Muscle of back (tissue), 3 donors: ENCODE measurements at regions not wholly inside any gene's neighbourhood (a gene's known extent, or its start where the extent isn't known, plus 50 kb on each side); places are given as distances from the start of the nearest gene placed in this dataset.

ENCODE experiments used
- DNase-seq, 3 donors: peaks; one replicate each; pipeline versions ENCODE4 v3.0.0 to v3.0.0-alpha.2; 2013

DNA sequence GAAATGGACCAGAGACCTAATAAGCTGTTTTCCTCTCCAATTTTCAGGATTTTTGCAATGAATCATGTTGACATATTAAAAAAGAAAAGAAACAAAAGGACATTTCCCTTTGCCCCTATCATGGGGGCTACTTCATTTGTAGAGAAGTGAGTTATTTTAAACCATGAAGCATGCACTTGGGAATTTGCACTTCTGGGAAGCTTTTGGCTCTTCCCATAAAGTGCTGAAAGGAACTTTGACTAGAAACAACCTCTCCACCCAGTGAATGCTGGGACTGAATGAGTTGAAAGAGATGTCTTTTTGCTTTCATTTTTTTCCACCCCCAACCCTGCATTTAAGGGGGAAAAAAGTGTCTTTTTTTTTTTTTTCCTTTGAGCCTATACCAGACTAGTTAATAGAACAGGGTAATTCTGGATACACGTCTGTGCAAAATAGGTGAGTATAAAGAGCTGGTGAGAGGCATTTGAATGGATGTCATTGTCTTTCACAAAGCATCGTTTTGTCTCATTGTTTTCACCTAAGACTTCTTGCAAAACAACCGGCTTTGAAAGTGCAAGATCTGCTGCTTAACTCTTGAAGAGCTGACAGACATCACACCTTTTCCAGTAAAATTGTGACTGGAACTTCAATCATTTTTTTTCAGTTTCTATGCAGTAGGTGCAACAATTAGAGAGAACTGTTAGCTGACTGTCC lies 138.7 kb upstream of the BACH2 start:
- no peak for DNase-seq

DNA sequence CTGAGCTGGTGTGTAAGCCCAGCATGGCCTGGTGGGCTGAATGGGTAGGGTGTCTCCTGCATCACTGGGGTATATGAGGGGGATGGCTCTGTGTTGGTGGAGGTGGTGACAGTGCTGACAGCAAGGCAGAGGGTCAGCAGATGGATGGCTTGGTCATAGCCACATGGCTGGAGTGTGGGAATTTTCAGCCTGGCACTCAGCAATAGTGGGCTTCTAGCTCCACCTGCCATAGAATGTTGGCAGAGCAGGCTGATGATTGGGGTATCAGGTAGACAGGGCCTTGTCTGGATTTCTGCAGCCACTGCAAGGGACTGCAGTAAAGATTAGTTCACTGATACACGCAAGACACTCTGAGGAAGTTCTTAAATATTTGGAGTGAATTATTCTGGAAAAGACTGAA lies 137.5 kb upstream of the BACH2 start:
- DNase-seq: no peak

DNA sequence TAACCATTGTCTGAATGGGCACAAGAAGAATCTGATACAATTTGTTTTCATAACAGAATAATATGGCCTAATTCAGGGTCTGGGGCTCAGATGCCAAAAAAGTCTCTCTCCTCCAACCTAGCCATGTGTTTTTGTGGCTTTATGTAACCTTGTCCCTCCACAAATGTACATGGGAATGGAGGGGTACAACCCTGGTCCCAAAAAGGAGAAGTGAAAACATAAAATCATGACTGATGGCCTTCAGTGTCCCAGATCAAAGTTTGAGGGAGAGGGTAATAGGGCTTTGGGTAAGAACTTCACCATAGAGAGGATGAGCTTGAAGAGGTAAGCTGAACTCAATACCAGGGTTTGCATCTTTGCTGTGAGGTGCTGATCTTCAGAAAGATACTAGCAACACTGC lies 136.3 kb upstream of the BACH2 start:
- no peak for DNase-seq

DNA sequence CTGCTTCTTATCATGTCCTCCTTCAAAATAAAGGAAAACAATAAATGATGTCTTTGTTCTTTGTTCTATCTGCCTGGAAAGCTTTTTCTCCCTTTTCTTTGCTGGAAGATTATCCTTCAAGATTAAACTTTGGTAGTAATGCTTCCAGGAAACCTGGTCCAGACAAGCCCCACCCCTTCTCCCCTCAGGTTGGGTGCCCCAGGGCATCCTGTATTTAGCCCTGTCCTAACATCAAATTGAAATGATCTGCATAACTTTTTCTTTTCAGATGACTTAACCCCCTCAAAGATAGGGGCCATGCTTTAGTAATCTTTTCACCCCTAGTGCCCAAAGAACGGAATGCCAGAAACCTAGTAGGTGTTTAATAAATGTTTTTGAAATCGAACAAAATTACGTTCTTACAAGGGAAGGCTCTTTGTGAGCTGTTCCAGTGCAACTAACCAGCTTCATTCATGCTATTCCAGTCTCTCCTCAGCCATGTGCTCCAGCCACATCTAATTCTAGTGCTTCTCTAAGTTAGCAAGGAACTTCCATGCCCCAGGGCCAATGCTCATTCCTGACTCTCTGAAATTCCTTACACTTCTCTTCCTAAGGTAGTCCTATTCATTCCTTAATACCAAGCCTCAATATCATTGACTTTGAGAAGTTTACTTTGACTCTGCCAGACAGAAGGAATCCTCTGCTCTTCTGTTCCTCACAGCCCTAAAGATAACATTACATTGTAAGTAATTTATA lies 135.6 kb upstream of the BACH2 start:
- DNase-seq: no peak

DNA sequence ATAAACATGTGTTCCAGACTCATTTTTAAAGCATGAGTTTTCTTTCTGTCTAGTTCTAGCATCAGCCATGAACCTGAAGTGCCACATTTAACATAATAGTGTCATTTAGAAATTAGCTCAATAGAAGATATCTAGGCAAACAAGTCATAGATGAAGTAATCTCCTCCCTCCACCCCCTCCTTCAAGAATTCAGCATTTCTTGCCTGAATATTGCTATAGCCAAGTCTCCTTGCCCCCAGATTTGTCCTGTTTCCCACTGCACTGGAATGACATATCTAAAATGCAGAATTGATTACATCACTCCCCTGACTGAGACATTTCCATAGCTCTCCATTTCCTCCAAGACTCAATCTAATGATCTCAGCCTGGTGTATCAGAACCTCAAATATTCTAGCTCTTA lies 134.9 kb upstream of the BACH2 start:
- DNase-seq: no peak

DNA sequence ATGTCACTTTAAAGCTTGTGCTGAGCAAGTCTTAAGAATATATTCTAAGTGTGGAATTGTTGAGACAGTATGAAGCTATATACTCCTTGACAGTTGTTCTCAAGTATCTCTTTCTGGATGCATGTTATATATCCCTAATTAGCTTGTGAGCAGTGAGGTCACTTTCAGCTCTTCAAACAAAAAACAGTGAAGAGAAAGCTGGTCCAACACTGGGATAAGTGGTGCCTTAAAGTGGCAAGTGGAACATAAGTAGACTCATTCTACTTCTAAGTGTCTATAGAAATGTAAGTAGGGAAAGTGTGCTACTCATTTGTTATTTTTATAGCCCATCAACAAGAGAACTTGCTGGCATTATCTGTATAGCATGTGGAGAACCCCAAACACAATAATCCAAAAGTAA lies 133.1 kb upstream of the BACH2 start:
- no peak for DNase-seq

DNA sequence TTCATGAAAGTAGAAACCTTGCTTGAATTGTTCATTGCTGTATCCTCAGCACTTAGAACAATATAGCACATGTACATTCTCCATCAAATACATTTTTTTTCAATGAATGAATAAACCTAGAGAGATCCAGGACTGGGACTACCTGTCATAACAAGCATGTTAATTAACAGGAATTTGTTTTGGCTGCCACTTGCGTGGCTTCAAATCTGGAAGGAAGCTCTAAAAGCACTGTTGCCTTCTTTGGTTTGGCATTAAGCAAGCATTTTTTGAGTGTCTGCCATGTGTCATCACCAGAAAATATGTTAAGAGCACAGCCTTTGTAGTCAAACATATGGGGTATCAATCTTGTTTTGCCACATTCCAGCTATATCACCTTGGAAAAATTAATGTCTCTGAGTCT lies 131.9 kb upstream of the BACH2 start:
- DNase-seq: no peak

DNA sequence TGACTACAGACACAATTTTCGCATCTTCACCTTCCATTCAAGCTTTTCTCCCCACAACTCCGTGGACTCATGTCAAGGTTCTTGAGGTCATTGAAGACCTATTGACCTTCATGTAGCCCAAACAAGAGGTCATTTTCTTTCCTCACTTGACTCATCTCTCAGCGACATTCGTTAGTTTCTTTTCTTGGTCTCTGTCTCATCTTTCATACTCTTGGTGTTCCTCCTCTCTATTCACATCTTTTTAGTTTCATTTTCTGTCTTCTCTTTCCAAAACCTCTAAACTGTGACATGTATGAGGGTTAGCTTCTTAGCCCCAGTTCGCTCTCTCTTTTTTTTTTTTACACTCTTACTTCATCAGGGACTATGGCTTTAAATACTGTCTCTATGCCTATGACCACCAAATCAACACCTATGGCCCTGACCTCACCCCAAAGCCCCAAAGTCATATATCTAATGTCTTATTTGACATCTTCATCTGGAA lies 128.6 kb upstream of the BACH2 start:
- no peak for DNase-seq

DNA sequence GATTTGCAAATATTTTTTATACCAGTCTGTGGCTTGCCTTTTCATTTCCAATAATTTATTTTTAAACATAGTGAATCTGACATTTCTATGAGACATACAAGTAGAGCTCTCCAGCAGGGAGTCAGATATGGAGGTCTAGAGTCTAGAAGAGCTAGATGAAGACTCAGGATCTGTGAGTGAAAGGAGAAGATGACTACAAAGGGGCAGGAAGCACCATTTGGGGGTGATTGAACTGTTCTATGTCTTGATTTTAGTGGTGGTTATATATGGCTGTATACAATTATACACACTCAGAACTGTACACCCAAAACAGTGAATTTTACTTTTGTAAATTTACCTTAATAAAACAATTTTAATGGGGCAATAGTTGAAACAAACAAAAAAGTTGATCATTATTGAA lies 127.9 kb upstream of the BACH2 start:
- no peak for DNase-seq

DNA sequence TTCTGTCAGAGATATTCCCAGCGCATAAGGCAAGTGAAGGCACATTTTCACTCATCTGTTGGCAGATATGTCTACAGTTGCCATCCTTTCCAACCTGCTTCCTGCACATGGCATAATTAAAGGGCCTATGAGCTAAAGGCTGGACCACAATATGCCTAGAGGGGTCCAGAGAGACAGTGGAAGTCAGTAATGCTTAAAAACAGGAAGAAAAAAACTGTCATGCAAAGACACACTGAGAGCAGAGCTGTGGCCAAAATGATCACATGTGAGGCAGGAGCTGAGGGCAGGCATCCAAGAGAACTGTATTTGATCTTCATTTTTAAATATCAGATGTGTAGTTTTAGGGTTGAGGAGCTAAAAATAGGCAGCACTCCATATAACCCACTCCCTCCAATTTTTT lies 125.0 kb upstream of the BACH2 start:
- peak in 1 of 3 donors; percentile 26 for DNase-seq

DNA sequence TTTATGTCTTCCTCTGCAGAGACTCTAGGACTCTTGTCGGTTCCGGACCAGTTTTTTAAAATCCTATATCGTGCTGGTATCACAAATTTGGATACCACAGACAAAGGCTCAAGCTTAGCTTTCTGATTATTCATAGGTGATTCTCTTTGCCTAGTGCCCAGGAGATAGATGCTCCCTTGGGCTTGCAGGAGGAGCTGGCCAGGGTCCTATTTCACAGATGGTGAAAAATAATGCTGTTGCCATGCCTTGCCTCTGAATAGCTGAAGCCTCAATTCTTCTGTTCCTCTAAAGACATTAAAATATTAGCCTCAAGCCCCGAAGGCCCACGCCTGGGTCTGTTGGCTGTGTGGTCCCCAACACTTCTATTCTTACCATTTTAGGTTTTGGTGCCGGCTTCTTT lies 123.9 kb upstream of the BACH2 start:
- no peak for DNase-seq

DNA sequence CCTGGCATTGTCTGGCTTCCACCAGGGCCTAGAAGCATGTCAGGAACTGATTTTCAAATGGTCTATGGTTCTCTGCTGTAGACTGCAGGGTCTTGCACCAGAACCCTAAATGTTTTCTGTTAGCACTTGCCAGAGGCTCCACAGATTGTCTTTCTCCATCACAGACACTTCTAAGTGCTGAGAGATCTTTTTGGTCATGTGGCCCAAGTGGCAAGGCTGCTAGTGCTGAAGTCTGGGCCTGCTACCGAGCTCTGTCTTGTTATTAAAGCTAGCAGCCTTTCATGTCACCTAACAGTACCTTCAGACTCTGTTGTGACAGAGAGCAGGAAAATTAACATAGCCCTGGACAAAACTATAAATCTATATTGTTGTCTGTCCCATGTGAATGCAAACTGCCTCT lies 120.7 kb upstream of the BACH2 start:
- DNase-seq: no peak

DNA sequence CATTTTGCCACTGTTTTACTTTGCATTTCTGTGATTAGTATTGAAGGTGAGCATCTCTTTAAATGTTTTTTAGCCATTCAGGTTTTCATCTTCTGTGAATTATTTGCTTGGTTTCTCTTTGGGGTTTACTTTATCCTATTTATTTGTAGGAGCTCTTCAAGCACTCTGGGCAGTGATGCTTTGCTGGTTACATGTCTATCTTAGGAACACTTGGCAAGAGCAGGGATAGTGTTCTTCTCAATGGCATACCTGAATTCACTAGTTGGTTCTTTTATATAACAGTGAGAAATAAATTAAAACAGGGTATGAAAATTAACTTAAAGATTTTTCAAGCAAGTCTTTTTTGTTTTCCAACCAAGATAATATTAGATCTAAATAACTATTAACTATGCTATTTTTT lies 119.7 kb upstream of the BACH2 start:
- DNase-seq: no peak

DNA sequence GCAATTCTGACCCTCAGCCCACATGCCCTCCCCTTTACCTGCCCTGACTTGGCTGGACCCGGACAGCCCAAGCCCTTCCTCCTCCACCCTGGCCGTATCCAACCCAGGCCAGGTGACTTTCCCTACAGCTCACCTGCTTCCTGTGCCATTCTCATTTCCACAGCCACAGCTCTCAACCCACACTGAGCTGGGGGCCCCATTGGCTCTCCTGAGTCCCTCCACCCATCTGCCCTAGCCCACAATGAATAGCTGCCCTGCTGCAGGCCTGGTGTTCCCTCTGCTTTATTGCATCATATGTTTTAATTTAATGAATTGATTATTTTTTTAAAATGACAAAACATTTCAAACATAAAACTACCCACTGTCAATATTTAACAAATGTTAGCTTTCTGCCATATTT lies 118.5 kb upstream of the BACH2 start:
- DNase-seq: no peak

DNA sequence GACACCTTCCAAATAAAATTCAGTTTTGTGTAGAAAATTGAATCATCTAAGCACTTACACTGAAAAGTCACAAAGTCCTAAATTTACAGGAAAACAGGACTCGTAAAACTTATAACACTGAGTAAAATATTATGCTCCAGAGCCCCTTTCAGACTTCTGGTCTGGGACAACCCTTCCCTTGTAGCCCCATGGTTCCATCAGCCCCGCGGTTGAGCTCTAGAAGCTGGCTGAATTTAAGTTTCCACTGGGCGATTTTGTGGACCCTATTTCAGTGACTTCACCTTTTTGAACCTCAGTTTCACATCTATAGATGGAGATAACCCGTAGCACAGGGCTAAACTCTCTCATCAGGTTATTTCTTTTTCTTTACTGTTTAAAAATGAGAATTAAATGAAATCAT lies 117.7 kb upstream of the BACH2 start:
- DNase-seq: no peak

DNA sequence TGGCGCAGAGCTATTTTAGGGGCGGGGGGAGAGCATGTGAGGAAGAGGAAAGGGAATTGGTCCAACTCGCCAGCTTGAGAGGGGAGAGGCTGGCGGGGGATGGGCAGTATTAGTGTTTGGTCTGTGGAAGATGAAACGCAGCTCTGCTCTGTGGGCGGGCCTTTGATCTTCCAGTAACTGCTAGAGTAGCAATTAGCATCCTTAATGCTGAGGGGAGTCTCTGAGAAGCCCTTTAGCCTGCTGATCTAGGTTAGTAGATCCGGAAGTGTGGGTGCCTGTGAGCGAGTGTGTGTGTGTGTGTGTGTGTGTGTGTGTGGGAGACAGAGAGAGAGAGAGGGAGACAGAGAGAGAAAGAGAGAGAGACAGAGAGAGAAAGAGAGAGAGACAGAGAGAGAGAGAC lies 117.2 kb upstream of the BACH2 start:
- DNase-seq: peak in 2 of 3 donors; percentile 16 to 42

DNA sequence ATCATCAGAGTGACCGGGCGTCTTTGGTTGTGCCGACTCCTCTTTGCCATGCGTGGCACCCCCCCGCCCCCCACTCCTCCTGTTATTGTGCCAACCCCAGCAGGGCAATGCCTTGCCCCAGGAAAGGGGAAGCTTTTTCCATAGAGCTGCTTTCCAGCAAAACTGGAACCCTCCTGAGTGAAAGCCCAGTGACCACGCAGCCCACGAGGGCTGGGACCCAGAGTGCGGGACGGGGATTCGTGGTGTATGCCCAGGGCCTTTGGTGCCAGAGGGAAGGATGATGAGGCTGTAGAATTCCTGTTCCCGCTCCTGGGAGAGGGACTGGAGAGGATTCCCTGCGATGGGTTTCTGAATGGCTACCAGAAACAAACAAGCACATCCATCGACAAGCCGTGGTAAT lies 116.8 kb upstream of the BACH2 start:
- no peak for DNase-seq

DNA sequence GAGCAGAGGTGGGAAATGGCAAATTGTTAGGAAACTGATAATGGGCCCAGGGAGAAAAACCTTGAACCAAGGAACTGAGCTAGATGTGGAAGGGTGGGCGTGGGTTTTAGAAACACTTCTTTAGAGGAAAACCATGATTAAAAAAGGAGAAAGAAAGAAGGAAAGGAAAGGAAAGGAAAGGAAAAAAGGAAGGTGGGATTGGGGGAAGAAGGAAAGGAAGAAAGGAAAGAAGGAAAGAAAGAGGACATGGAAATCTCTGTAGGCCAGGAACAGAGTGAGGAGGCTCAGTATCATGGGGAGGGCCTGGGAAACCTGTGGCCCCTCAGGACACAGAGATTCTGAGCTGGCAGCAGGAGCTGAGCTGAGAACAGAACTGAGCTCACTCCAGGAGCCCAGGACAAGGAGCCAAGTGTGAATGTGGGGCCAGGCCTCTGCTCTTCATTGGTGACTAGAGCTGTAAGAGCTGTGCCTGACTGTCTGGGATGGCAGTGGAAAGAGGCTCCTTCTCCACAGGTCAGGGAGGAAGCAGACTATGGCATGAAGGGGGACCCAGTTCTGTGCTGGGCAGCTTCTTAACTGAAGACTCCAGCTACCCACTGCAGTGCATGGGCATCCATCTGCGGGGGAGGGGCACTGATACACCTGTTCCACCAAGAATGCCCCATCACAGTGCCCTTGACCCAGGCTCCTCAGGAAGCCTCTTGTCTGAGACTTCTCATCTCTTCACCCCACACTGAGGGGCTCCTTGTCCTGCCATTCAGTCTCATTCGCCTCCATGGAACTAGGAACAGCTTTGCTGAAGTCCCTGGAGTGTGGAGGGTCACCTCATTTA lies 116.1 kb upstream of the BACH2 start:
- DNase-seq: no peak

DNA sequence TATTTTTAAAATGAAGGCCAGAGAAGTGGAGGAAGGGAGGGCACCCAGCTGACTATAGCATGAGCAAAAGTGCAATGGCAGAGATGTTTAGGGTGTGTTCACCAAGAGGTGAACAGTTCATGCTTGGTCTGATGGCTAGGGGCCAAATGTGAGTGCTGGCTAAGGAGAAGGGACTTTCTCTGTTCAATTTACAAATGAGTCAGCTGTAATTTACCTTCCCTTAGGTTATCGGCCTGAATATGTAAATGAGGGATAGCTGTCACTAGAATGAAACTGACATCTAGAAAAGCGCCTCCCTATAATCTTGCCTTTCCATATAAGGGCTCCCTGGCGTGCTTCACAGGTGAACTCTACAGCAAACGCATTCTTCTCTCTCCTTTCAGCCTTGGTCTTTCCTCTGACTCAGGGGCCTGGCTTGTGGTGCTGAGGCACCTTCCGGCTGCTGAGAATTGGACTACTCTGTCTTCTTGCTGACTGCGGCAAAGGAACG lies 114.7 kb upstream of the BACH2 start:
- no peak for DNase-seq

DNA sequence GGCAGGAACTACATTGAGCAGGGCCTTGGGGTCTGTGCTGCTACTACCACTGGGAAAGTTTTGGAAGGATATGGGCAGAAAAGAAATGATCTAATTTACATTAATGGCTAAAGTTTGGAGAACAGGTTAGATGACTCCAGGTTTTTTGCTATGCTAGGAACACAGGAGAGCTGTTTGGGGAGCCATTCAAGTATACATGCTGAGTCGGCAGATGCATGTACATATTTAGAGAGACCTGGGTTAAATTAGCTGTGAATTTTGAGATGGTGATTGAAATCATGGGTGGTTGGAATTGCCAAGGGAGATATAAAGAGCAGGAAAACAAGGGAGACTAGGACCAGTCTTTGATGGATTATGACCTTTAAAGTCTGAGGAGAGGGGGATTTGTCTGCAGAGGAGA lies 113.1 kb upstream of the BACH2 start:
- no peak for DNase-seq

DNA sequence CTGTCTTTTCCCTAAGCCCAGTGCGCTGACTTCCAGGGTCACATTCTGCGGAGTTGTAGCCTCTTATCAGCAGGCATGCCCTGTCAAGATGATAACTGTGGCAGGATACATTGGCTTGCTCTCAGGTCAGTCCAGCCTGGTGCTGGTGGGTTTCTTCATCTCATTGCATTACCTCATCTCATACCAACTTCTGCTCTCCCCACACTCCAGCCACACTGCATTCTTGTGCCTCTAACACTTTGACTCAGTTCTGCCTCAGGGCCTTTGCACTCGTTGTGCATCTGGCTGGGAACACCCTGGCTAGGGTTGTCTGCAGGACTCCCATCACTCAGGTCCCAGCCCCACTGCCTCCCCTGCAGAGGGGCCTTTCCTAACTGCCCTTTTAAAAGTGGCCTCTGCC lies 110.3 kb upstream of the BACH2 start:
- no peak for DNase-seq

DNA sequence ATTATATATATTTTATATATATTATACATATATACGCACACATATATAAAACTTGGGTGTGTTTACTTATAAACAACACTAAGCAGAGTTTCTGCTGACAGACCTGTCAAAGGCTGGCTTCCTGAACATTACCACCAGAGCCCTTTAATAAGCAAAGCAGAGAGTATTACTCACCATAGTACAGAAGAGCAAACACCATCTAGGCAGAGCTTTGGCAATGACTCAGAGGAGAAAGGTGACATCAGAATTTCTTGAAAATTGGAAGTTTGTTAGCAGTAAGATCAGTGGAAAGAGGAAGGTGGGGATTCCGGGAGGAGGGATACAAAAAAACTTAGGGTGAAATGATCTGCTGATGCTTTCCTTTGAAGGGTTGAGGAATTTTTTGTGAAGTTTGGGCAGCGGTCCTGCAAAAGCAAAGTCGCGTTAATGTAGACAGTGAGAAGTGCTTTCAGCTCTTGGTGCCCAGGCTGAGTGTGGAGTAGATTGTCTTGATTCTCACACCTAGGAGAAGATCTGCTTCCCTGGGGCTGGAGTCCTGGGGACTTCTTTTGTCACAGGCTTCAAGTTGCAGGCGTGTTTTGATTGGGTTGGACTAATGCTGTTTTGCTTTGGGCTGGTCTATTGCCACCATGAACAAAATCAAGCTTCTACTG lies 109.6 kb upstream of the BACH2 start:
- peak in 1 of 3 donors; percentile 49 for DNase-seq
